A549 (cell line): ENCODE measurements at regions not wholly inside any gene's neighbourhood (a gene's known extent, or its start where the extent isn't known, plus 50 kb on each side); places are given as distances from the start of the nearest gene placed in this dataset.

Experiments used
- ATAC-seq, 2 experiments: fragments of 200-7000 bp in 1 of 2; fragments of >200 bp in 1 of 2; cut with Nextera tagmentation in 1 of 2; cut with Tn5 transposase in 1 of 2; 3 replicates each; pipeline versions ENCODE4 v1.8.0 to v1.9.1; 2018 to 2020; ENCODE audit warnings: mild to moderate bottlenecking in 1 of 2, moderate library complexity in 1 of 2
- CTCF ChIA-PET: fragments of 300-600 bp; sonication (Branson Sonifier 250); formaldehyde crosslinking; extraction: SDS; loops from one replicate; lab custom pipeline; 2021; ENCODE audit warnings: antibody characterized with exemption, inconsistent platforms; lab: Yijun Ruan, JAX
- POLR2A ChIA-PET: fragments of 350-600 bp; formaldehyde crosslinking; extraction: SDS; loops from one replicate; lab custom pipeline; 2021; ENCODE audit warnings: antibody characterized with exemption, inconsistent platforms; lab: Yijun Ruan, JAX
- DNase-seq, 2 experiments: peaks; one replicate each; pipeline versions ENCODE4 v3.0.0 to v3.0.0-alpha.2; 2011 to 2016; ENCODE audit warnings: low read depth in 1 of 2, low spot score in 1 of 2
- FAIRE-seq: peaks from 2 replicates; lab custom pipeline; 2011; peaks lifted over from hg19 to GRCh38; lab: Jason Lieb, UNC
- H3K27ac ChIP-seq, 2 experiments: fragments of >200 bp; sonication (Bioruptor Twin); formaldehyde crosslinking; 3 replicates each; pipeline ENCODE4 v1.5.1; 2016 to 2017
- H3K4me1 ChIP-seq: fragments of >200 bp; sonication (Bioruptor Twin); formaldehyde crosslinking; 3 replicates; pipeline ENCODE4 v1.6.1; 2016
- H3K4me2 ChIP-seq: fragments of >200 bp; sonication (Bioruptor Twin); formaldehyde crosslinking; 3 replicates; pipeline ENCODE4 v1.6.1; 2016
- H3K4me3 ChIP-seq: fragments of >200 bp; sonication (Bioruptor Twin); formaldehyde crosslinking; 3 replicates; pipeline ENCODE4 v1.5.1; 2016
- H3K9me3 ChIP-seq: fragments of >200 bp; sonication (Bioruptor Twin); formaldehyde crosslinking; 3 replicates; pipeline ENCODE4 v1.6.1; 2016
- BCL3 ChIP-seq: fragments of >200 bp; sonication (Bioruptor Twin); formaldehyde crosslinking; IDR thresholded peaks from 3 replicates; pipeline ENCODE4 v1.6.1; 2016
- BHLHE40 ChIP-seq: IDR thresholded peaks from 2 replicates; pipeline ENCODE4 v1.6.1; 2012; ENCODE audit warnings: low read depth, low read length, inconsistent platforms
- CBX8 ChIP-seq: fragments of 200-600 bp; sonication (generic); IDR thresholded peaks from 2 replicates; pipeline ENCODE4 v1.6.1; 2016
- CEBPB ChIP-seq, 2 experiments: fragments of >200 bp in 1 of 2; sonication (Bioruptor Twin) in 1 of 2; formaldehyde crosslinking in 1 of 2; IDR thresholded peaks; 2 replicates each; pipeline ENCODE4 v1.6.1; 2012 to 2016
- FOSB ChIP-seq: fragments of 250-450 bp; sonication (Bioruptor Pico); IDR thresholded peaks from 2 replicates; pipeline ENCODE4 v1.5.0; 2020; ENCODE audit warnings: mild to moderate bottlenecking, moderate library complexity
- FOXS1 ChIP-seq: fragments of 250-450 bp; sonication (Bioruptor Pico); IDR thresholded peaks from 2 replicates; pipeline ENCODE4 v1.5.0; 2020; ENCODE audit warnings: mild to moderate bottlenecking, moderate library complexity
- HDAC2 ChIP-seq: fragments of 200-600 bp; sonication (generic); IDR thresholded peaks from 2 replicates; pipeline ENCODE4 v1.6.1; 2016
- HES2 ChIP-seq: fragments of >200 bp; sonication (Bioruptor Twin); formaldehyde crosslinking; IDR thresholded peaks from 2 replicates; pipeline ENCODE4 v1.6.1; 2016
- HMGXB4 ChIP-seq: fragments of 250-450 bp; sonication (Bioruptor Pico); IDR thresholded peaks from 2 replicates; pipeline ENCODE4 v1.5.0; 2021; ENCODE audit warnings: mild to moderate bottlenecking, moderate library complexity, borderline replicate concordance
- HOXB13 ChIP-seq: fragments of 250-450 bp; sonication (Bioruptor Pico); IDR thresholded peaks from 2 replicates; pipeline ENCODE4 v1.5.0; 2020; ENCODE audit warnings: low read depth, mild to moderate bottlenecking, moderate library complexity
- KDM5A ChIP-seq: fragments of 200-600 bp; sonication (generic); IDR thresholded peaks from 2 replicates; pipeline ENCODE4 v1.6.1; 2016; ENCODE audit warnings: antibody characterized with exemption, mild to moderate bottlenecking
- NFE2L2 ChIP-seq: fragments of 150-350 bp; conservative IDR thresholded peaks from 2 replicates; pipeline ENCODE4 v1.6.1; 2014; ENCODE audit warnings: low read length
- NPAS2 ChIP-seq: fragments of 250-450 bp; sonication (Bioruptor Pico); IDR thresholded peaks from 2 replicates; pipeline ENCODE4 v1.8.0; 2022; ENCODE audit warnings: mild to moderate bottlenecking, moderate library complexity, borderline replicate concordance
- POLR2A ChIP-seq: IDR thresholded peaks from 2 replicates; pipeline ENCODE4 v1.6.1; 2012; ENCODE audit warnings: mild to moderate bottlenecking, low read length
- SMC3 ChIP-seq: fragments of >200 bp; sonication (Bioruptor Twin); formaldehyde crosslinking; IDR thresholded peaks from 3 replicates; pipeline ENCODE4 v1.6.1; 2018; ENCODE audit warnings: inconsistent platforms
- ZC3H11A ChIP-seq: fragments of 450-650 bp; IDR thresholded peaks from 2 replicates; pipeline ENCODE4 v1.6.1; 2014; ENCODE audit warnings: antibody characterized with exemption, mild to moderate bottlenecking
- WGBS: methylation state at CpG from one replicate; pipeline ENCODE4 v1.1.6; 2017; ENCODE audit errors: missing lambda C conversion rate; 5-methylcytosine and 5-hydroxymethylcytosine counted together
- TF ChIP-seq, protein P1 (sequence below): fragments of 250-450 bp; sonication (Bioruptor Pico); IDR thresholded peaks from 2 replicates; pipeline ENCODE4 v1.5.0; 2020; ENCODE audit warnings: low read depth, mild to moderate bottlenecking, moderate library complexity

DNA sequence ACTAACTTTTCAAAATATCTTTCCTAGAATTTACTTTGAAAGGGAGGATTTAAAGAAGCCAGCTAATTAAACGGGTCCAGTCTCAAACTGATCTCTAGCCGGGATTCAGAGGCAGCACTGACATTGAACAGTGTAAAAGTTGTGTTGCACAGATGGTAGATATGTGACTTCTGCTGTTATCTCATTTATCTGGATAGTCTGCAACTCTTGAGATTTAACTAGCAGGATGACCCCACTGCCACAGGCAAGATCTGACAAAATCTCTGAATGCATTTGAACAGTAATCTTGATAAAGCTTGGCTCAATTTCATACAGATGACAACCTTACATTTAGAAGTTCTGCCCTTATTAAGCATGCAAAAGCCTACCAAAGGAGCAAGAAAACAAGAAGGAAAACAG, 138.0 kb upstream of the CPNE8 start:
- no peak for DNase-seq
- TF ChIP-seq CBX8 (no peak), FOXS1 (CRISPR knock-in tag) (no peak), FOSB (CRISPR knock-in tag) (no peak), NFE2L2 (no peak), HMGXB4 (CRISPR knock-in tag) (no peak), CEBPB (IDR thresholded peaks at IDR 0.05) (no peak), BHLHE40 (no peak), BCL3 (no peak), ZC3H11A (no peak), KDM5A (no peak), HOXB13 (no peak), HES2 (no peak), HDAC2 (no peak), NPAS2 (CRISPR knock-in tag) (no peak), SMC3 (no peak)
- ChIA-PET POLR2A (no interaction called here), CTCF (interaction anchor here (0.6 to 1.0 kb wide), 3 partner anchors 20 to 61 kb away, joined by 3 read pairs; no protein-coding TSS in a partner anchor)
- 13% methylated on average over 2 of the region's 2 CpGs for WGBS
- H3K4me1 ChIP-seq: no peaks in the 10 kb centered on the region
- ATAC-seq: no peak
- H3K4me2 ChIP-seq: no peak overlapping the region
- H3K9me3 ChIP-seq: no peaks in the 10 kb centered on the region
- H3K4me3 ChIP-seq: no peak overlapping the region
- FAIRE-seq: no peak
- no peak overlapping the region for H3K27ac ChIP-seq

GRCh38 chr12:39040275-39040674, 134.9 kb upstream of the CPNE8 start:
- Histone ChIP-seq H3K9me3 (no peaks in the 10 kb centered on the region), H3K27ac (no peak overlapping the region), H3K4me3 (no peak overlapping the region), H3K4me2 (no peak overlapping the region), H3K4me1 (no peaks in the 10 kb centered on the region)
- no peak for DNase-seq
- TF ChIP-seq HMGXB4 (CRISPR knock-in tag): no peak
- CTCF ChIA-PET: interaction anchor here (1.2 to 1.3 kb wide), 2 partner anchors 12 to 64 kb away, joined by 3 to 4 read pairs; no protein-coding TSS in a partner anchor
- no peak for ATAC-seq
- POLR2A ChIA-PET: no interaction called here
- WGBS: 26% methylated on average over 2 of the region's 2 CpGs
- no peak for FAIRE-seq

DNA sequence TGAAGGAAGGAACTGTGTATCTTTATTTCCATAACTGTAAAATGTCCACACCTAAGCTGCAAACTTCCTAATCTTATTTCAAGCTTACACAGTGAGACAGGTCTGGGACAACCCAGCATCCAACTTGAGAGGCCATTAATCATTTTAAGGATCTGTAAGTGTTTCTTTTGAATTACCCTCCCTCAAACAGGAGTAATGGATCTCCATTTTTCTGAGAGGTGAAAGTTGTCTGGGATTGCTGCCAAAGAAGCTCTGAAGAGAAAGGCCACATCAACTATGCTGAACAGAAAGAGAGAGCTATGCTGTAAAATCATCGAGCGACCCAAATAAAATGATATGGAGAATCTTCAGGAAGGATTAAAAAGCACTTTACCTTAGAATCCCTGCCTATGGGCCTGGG, 131.7 kb upstream of the CPNE8 start:
- WGBS: 43% methylated on average over 2 of the region's 2 CpGs
- Histone ChIP-seq H3K4me3 (no peak overlapping the region), H3K4me2 (no peak overlapping the region), H3K4me1 (no peaks in the 10 kb centered on the region), H3K9me3 (no peaks in the 10 kb centered on the region), H3K27ac (no peak overlapping the region)
- ChIA-PET POLR2A (no interaction called here), CTCF (no interaction called here)
- ATAC-seq: no peak
- TF ChIP-seq POLR2A: no peak
- TF ChIP-seq, protein P1, sequence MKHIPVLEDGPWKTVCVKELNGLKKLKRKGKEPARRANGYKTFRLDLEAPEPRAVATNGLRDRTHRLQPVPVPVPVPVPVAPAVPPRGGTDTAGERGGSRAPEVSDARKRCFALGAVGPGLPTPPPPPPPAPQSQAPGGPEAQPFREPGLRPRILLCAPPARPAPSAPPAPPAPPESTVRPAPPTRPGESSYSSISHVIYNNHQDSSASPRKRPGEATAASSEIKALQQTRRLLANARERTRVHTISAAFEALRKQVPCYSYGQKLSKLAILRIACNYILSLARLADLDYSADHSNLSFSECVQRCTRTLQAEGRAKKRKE (CRISPR knock-in tag): no peak
- TF ChIP-seq BCL3: no peak
- FAIRE-seq: no peak
- no peak for DNase-seq
